SK-N-SH treated with all-trans-retinoic acid at 6 μM for 48 hours (cell line): ENCODE measurements at regions not wholly inside any gene's neighbourhood (a gene's known extent, or its start where the extent isn't known, plus 50 kb on each side); places are given as distances from the start of the nearest gene placed in this dataset.

Experiments used
- ATAC-seq: fragments of 200-7000 bp; cut with Tn5 transposase; 3 replicates; pipeline ENCODE4 v1.9.1; 2020; ENCODE audit warnings: mild to moderate bottlenecking, moderate library complexity
- ARNTL ChIP-seq: fragments of 450-650 bp; formaldehyde crosslinking; IDR thresholded peaks from 2 replicates; pipeline ENCODE4 v1.5.0; 2020; ENCODE audit warnings: low read depth, mild to moderate bottlenecking, moderate library complexity, borderline replicate concordance
- BACH2 ChIP-seq: fragments of 250-450 bp; sonication (Bioruptor Pico); IDR thresholded peaks from 2 replicates; pipeline ENCODE4 v1.9.0; 2021; ENCODE audit warnings: mild to moderate bottlenecking, borderline replicate concordance
- CREB5 ChIP-seq: fragments of 250-450 bp; sonication (Bioruptor Pico); IDR thresholded peaks from 2 replicates; pipeline ENCODE4 v1.5.1; 2020; ENCODE audit warnings: low read depth, mild to moderate bottlenecking, moderate library complexity
- CSDC2 ChIP-seq: fragments of 250-450 bp; sonication (Bioruptor Pico); IDR thresholded peaks from 2 replicates; pipeline ENCODE4 v1.5.0; 2020; ENCODE audit warnings: mild to moderate bottlenecking, moderate library complexity
- ESRRG ChIP-seq: fragments of 250-450 bp; sonication (Bioruptor Pico); IDR thresholded peaks from 2 replicates; pipeline ENCODE4 v1.6.1; 2021; ENCODE audit warnings: mild to moderate bottlenecking
- GLIS3 ChIP-seq: fragments of 250-450 bp; sonication (Bioruptor Pico); IDR thresholded peaks from 2 replicates; pipeline ENCODE4 v1.5.0; 2020; ENCODE audit warnings: mild to moderate bottlenecking, moderate library complexity
- ISL1 ChIP-seq: fragments of 250-450 bp; sonication (Bioruptor Pico); IDR thresholded peaks from 2 replicates; pipeline ENCODE4 v2.1.2; 2022; ENCODE audit warnings: mild to moderate bottlenecking, moderate library complexity
- PATZ1 ChIP-seq: fragments of 250-450 bp; sonication (Bioruptor Pico); IDR thresholded peaks from 2 replicates; pipeline ENCODE4 v1.8.0; 2020; ENCODE audit warnings: mild to moderate bottlenecking, moderate library complexity, borderline replicate concordance
- POU6F1 ChIP-seq: fragments of 250-450 bp; sonication (Bioruptor Pico); IDR thresholded peaks from 2 replicates; pipeline ENCODE4 v1.8.0; 2021; ENCODE audit warnings: low read depth, mild to moderate bottlenecking, moderate library complexity, borderline replicate concordance
- PPARA ChIP-seq: fragments of 250-450 bp; sonication (Bioruptor Pico); IDR thresholded peaks from 2 replicates; pipeline ENCODE4 v1.5.0; 2020; ENCODE audit warnings: mild to moderate bottlenecking, borderline replicate concordance
- RARB ChIP-seq: fragments of 250-450 bp; sonication (Bioruptor Pico); IDR thresholded peaks from 2 replicates; pipeline ENCODE4 v1.8.0; 2021; ENCODE audit warnings: mild to moderate bottlenecking, moderate library complexity
- SNAI2 ChIP-seq: fragments of 250-450 bp; sonication (Bioruptor Pico); IDR thresholded peaks from 2 replicates; pipeline ENCODE4 v1.5.0; 2020; ENCODE audit warnings: mild to moderate bottlenecking, moderate library complexity
- TCF4 ChIP-seq: fragments of 250-450 bp; sonication (Bioruptor Pico); IDR thresholded peaks from 2 replicates; pipeline ENCODE4 v1.8.0; 2021; ENCODE audit warnings: mild to moderate bottlenecking, moderate library complexity, borderline replicate concordance
- TOX ChIP-seq: fragments of 250-450 bp; sonication (Bioruptor Pico); IDR thresholded peaks from 2 replicates; pipeline ENCODE4 v1.8.0; 2021; ENCODE audit warnings: mild to moderate bottlenecking, moderate library complexity, borderline replicate concordance
- TSHZ2 ChIP-seq: fragments of 250-450 bp; sonication (Bioruptor Pico); IDR thresholded peaks from 2 replicates; pipeline ENCODE4 v1.5.0; 2020; ENCODE audit warnings: mild to moderate bottlenecking, moderate library complexity
- ZFP3 ChIP-seq: fragments of 250-450 bp; sonication (Bioruptor Pico); IDR thresholded peaks from 2 replicates; pipeline ENCODE4 v1.5.0; 2020; ENCODE audit warnings: mild to moderate bottlenecking, moderate library complexity
- ZFP30 ChIP-seq: fragments of 450-650 bp; formaldehyde crosslinking; IDR thresholded peaks from 2 replicates; pipeline ENCODE4 v1.5.0; 2022; ENCODE audit warnings: mild to moderate bottlenecking, moderate library complexity
- ZNF565 ChIP-seq: fragments of 450-650 bp; formaldehyde crosslinking; conservative IDR thresholded peaks from 2 replicates; pipeline ENCODE4 v1.5.0; 2020; ENCODE audit warnings: low read depth, mild to moderate bottlenecking, moderate library complexity
- ZNF70 ChIP-seq: fragments of 450-650 bp; formaldehyde crosslinking; IDR thresholded peaks from 2 replicates; pipeline ENCODE4 v1.5.0; 2020; ENCODE audit warnings: mild to moderate bottlenecking, moderate library complexity
- ZNF8 ChIP-seq: fragments of 450-650 bp; formaldehyde crosslinking; IDR thresholded peaks from 2 replicates; pipeline ENCODE4 v1.5.0; 2020; ENCODE audit warnings: mild to moderate bottlenecking, moderate library complexity
- TF ChIP-seq, protein P1 (sequence below): fragments of 250-450 bp; sonication (Bioruptor Pico); IDR thresholded peaks from 2 replicates; pipeline ENCODE4 v1.5.1; 2021; ENCODE audit warnings: mild to moderate bottlenecking, moderate library complexity

GRCh38 chr5:162288647-162289296 is 221.2 kb downstream of the GABRG2 start:
- TF ChIP-seq ISL1 (CRISPR knock-in tag) (no peak), TSHZ2 (CRISPR knock-in tag) (no peak), PPARA (CRISPR knock-in tag) (no peak), POU6F1 (CRISPR knock-in tag) (no peak), ZNF70 (CRISPR knock-in tag) (no peak), ZFP30 (no peak), ZNF565 (no peak), ZFP3 (no peak), ARNTL (CRISPR knock-in tag) (no peak)
- TF ChIP-seq, protein P1, sequence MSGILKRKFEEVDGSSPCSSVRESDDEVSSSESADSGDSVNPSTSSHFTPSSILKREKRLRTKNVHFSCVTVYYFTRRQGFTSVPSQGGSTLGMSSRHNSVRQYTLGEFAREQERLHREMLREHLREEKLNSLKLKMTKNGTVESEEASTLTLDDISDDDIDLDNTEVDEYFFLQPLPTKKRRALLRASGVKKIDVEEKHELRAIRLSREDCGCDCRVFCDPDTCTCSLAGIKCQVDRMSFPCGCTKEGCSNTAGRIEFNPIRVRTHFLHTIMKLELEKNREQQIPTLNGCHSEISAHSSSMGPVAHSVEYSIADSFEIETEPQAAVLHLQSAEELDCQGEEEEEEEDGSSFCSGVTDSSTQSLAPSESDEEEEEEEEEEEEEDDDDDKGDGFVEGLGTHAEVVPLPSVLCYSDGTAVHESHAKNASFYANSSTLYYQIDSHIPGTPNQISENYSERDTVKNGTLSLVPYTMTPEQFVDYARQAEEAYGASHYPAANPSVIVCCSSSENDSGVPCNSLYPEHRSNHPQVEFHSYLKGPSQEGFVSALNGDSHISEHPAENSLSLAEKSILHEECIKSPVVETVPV (CRISPR knock-in tag) = no peak
- ATAC-seq = no peak

- TF ChIP-seq BACH2 = no peak
- no peak for TF ChIP-seq ZFP3
- no peak for TF ChIP-seq SNAI2 (CRISPR knock-in tag)
- no peak for ATAC-seq
Observed at GRCh38 chr5:162289489-162289888, 221.9 kb downstream of the GABRG2 start.

DNA sequence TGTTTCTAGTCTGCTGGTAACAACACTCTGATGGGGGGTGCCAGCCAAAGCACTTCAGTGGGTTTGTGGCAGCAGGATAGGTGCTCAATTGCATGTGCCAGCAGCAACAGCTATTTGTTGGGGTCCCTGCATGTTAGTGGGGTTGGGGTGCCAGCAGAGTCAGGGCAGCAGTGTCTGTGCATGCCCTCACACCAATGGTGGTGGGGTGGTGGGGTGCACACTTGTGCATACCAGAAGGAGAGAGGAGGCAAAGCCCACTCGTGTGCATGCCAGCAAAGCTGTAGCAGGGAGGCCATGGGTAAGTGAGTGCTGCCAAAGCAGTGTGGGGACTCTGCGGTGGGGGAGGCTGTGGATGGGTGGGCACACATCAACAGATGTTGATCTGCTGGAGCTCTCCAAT is 232.2 kb downstream of the GABRG2 start:
- no peak for ATAC-seq
- TF ChIP-seq PATZ1 (CRISPR knock-in tag) = no peak
- no peak for TF ChIP-seq TCF4
- TF ChIP-seq CSDC2 (CRISPR knock-in tag) = no peak
- no peak for TF ChIP-seq CREB5 (CRISPR knock-in tag)
- no peak for TF ChIP-seq BACH2
- no peak for TF ChIP-seq TOX (CRISPR knock-in tag)
- TF ChIP-seq ARNTL (CRISPR knock-in tag) = no peak
- TF ChIP-seq ZNF8 (CRISPR knock-in tag) = no peak
- no peak for TF ChIP-seq ZNF565
- TF ChIP-seq SNAI2 (CRISPR knock-in tag) = no peak
- TF ChIP-seq RARB (CRISPR knock-in tag) = no peak
- no peak for TF ChIP-seq ZFP30
- no peak for TF ChIP-seq ISL1 (CRISPR knock-in tag)
- no peak for TF ChIP-seq POU6F1 (CRISPR knock-in tag)
- TF ChIP-seq GLIS3 = no peak
- no peak for TF ChIP-seq ESRRG (CRISPR knock-in tag)
- no peak for TF ChIP-seq PPARA (CRISPR knock-in tag)
- TF ChIP-seq, all 23 proteins: peak for 0
